Progenitor cell of endocrine pancreas (in vitro differentiated cells): ENCODE measurements at regions not wholly inside any gene's neighbourhood (a gene's known extent, or its start where the extent isn't known, plus 50 kb on each side); places are given as distances from the start of the nearest gene placed in this dataset.

Experiments used
- DNase-seq: peaks from one replicate; pipeline ENCODE4 v3.0.0; 2021; ENCODE audit warnings: low spot score; ENCODE audit not compliant: unreplicated experiment
- H3K27ac Mint-ChIP-seq: 2 replicates; pipeline ENCODE4 v1.8.0; 2021; ENCODE audit warnings: mild to moderate bottlenecking, moderate library complexity, mixed read lengths
- H3K27me3 Mint-ChIP-seq: 2 replicates; pipeline ENCODE4 v1.8.0; 2021; ENCODE audit warnings: mixed read lengths
- H3K36me3 Mint-ChIP-seq: 2 replicates; pipeline ENCODE4 v1.8.0; 2022; ENCODE audit warnings: mixed read lengths; ENCODE audit not compliant: insufficient read depth
- H3K4me1 Mint-ChIP-seq: 2 replicates; pipeline ENCODE4 v1.8.0; 2021; ENCODE audit warnings: low read depth, mixed read lengths
- H3K4me3 Mint-ChIP-seq: 2 replicates; pipeline ENCODE4 v1.8.0; 2021; ENCODE audit warnings: low read depth, mild to moderate bottlenecking, moderate library complexity, mixed read lengths
- H3K9me3 Mint-ChIP-seq: 2 replicates; pipeline ENCODE4 v1.8.0; 2021; ENCODE audit warnings: low read depth, mixed read lengths
- CTCF ChIP-seq: fragments of 200-600 bp; sonication (generic); IDR thresholded peaks from one replicate; pipeline ENCODE4 v1.5.0; 2021; ENCODE audit warnings: antibody characterized with exemption, mild to moderate bottlenecking; ENCODE audit not compliant: unreplicated experiment

- H3K27ac Mint-ChIP-seq = no peak overlapping the region
- peaks cover 10% of the 10 kb centered on the region for H3K9me3 Mint-ChIP-seq
- TF ChIP-seq CTCF = no peak
- no peak overlapping the region for H3K4me3 Mint-ChIP-seq
- H3K27me3 Mint-ChIP-seq = peaks cover 4% of the 10 kb centered on the region
- DNase-seq = no peak
- no peaks in the 10 kb centered on the region for H3K4me1 Mint-ChIP-seq
- H3K36me3 Mint-ChIP-seq = no peaks in the 10 kb centered on the region
Measured at GRCh38 chr1:244191581-244191980, 140.5 kb downstream of the ZBTB18 start.

GRCh38 chr1:244192325-244192724, 141.2 kb downstream of the ZBTB18 start:
- Mint-ChIP-seq H3K27me3 (peaks cover 4% of the 10 kb centered on the region), H3K27ac (no peak overlapping the region), H3K9me3 (peaks cover 10% of the 10 kb centered on the region), H3K4me1 (no peaks in the 10 kb centered on the region), H3K4me3 (no peak overlapping the region), H3K36me3 (no peaks in the 10 kb centered on the region)
- no peak for DNase-seq
- TF ChIP-seq CTCF = no peak

- Mint-ChIP-seq H3K4me3 (no peak overlapping the region), H3K27ac (no peak overlapping the region), H3K4me1 (no peaks in the 10 kb centered on the region), H3K9me3 (no peaks in the 10 kb centered on the region), H3K36me3 (no peaks in the 10 kb centered on the region), H3K27me3 (peaks cover 5% of the 10 kb centered on the region)
- no peak for TF ChIP-seq CTCF
- no peak for DNase-seq
Measured at GRCh38 chr1:244196571-244197285, 145.6 kb downstream of the ZBTB18 start.

- Mint-ChIP-seq H3K36me3 (no peaks in the 10 kb centered on the region), H3K27me3 (peaks cover 5% of the 10 kb centered on the region), H3K4me1 (no peaks in the 10 kb centered on the region), H3K9me3 (no peaks in the 10 kb centered on the region), H3K27ac (no peak overlapping the region), H3K4me3 (no peak overlapping the region)
- no peak for TF ChIP-seq CTCF
- DNase-seq = no peak
Measured at GRCh38 chr1:244197851-244198375, 146.8 kb downstream of the ZBTB18 start.

- Mint-ChIP-seq H3K36me3 (no peaks in the 10 kb centered on the region), H3K27ac (no peak overlapping the region)
Measured at GRCh38 chr1:244199902-244200301, 148.8 kb downstream of the ZBTB18 start.

More at GRCh38 chr1:244199902-244200301, 148.8 kb downstream of the ZBTB18 start:
- DNase-seq = no peak
- Mint-ChIP-seq H3K9me3 (no peaks in the 10 kb centered on the region), H3K27me3 (peaks cover 5% of the 10 kb centered on the region), H3K4me3 (no peak overlapping the region), H3K4me1 (no peaks in the 10 kb centered on the region)
- TF ChIP-seq CTCF = no peak
